Hepatic stellate cell (primary cell): ENCODE measurements at regions not wholly inside any gene's neighbourhood (a gene's known extent, or its start where the extent isn't known, plus 50 kb on each side); places are given as distances from the start of the nearest gene placed in this dataset.
"Not testable (repeated sequence)": the region's sequence is repeated elsewhere in the genome, so short reads cannot be mapped to it uniquely, and the experiment has no call there.

ENCODE experiments used
- DNase-seq: peaks from one replicate; pipeline ENCODE4 v3.0.0; 2011; ENCODE audit warnings: low spot score

DNA sequence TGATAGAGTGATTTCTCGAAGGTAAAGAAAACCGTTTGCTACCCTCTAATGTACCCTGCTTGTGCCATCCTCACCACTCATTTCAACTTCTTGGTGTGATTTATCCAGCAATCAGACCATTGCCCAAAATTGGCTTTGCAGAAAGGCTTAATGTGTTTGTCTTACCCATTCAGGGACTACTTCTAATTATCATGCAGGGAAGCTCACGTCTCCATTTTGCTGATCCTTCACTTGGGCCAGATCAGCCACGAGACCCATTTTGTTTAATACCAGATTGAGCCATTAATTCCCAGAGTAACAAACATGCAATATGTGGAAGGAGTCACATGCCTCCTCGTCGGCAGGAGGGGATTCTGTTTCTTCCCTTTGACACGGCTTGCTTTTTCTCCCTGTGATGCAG, 51.1 kb upstream of the CRY1 start:
- DNase-seq: no peak

DNA sequence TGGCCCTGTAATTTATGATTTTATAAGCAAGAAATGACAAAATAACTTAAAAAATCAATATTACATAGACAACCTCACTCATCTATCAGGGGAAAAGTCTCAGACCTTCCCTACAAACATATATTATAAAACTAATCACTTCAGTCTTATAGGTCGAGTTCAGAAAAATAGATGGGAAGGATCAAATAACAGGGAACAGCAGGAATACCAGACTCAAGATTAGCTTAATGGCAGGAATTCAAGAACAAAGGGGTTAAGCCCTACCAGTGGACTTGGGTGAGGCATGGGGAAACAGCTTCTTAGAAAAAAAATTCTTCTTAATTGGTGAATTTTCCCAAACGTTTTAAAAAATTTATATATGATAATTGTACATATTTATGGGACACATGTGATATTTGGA, 51.6 kb upstream of the CRY1 start:
- no peak for DNase-seq

DNA sequence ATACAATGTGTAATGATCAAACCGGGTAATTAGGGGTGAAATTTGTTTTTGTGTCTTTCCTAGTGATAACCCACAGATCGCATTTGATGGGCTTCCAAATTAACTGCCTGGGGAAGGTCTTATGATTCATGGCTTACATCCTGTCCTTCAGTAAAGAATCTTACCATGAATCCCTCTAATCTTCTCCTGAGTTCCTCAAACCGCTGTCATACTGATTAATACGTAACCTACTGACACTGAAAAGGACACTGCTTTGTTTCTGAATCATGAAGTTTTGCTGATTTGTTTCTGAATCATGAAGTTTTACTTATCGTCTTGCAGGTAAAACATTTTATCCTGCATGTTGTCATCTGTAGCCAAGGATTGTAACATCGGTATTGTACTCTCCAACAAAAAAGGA, 52.0 kb upstream of the CRY1 start:
- DNase-seq: no peak

DNA sequence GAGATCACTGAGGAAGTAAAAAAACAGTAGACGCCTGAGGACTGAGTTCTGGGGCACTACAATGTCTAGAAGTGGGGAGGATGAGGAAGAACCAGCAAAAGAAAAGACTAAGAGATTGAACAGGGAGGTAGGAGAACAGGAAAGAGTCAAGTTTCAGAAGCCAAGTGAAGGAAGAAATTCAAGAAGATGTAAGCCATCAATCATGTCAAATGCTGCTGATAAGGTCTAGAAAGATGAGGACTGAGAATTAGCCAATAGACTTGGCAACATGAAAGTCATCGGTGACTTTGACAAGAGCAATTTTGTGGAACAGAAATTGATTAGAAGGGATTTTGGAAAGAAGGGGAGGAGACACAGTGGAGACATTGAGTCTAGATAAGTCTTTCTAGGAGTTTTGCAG, 54.8 kb upstream of the CRY1 start:
- DNase-seq: no peak

DNA sequence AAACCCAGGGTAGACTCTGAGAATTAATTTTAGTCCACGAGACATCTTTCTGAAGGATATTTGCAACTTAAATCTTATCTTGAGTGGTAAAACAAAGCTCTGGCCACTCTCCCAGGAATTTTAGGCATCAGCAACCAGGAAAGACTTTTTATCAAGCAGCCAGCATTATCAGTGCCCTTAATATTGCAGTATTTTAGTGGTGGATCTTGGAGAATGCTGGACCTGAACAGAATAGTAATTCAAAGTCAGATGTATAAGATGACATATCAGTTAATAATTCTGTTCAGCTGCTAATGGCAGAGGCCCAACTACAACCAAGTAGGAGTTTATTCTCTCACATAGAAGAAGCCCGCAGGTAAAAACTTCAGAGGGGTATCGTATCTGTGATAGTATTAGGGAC, 59.0 kb upstream of the CRY1 start:
- DNase-seq: no peak

DNA sequence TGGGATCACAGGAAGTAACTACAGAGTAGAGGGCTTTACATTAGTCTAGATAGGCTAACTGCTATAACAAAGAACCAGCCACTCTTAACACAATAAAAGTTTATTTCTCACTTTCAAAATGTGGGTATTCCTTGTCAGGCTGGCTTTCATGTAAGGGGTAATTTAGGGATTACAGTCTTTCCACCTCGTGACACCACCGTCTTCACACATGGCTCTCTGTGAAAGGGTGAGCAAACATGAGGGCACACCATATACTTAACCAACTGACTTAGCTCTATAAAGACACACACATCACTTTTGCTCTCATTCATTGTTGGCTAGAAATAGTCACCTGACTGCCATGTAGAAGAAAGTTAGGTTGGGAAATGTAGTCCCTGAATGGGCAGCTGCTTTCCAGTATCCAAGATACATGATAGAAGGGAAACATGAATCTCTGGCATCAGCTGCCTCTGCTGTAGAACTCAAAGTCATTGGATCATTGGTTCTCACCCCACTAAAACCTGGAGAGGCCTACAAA, 66.1 kb upstream of the CRY1 start:
- no peak for DNase-seq

DNA sequence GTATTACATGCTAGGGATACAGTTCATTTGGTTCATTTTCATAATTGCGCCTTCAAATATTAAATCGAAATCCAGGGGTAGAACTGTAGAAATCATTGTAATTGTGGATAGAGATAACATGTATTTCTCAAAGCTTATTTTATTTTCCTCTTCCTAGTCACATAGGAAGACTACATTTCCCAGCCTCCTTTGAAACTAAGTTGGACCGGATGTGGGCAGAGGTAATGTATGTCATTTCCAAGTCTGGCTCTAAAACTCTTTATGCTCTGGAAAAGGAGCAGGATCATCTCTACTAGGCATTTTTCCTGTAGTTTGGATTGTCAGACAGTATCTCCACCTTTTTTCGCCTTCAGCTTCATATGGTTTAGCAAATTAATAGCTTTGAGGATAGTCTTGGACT, 70.1 kb upstream of the CRY1 start:
- DNase-seq: no peak

DNA sequence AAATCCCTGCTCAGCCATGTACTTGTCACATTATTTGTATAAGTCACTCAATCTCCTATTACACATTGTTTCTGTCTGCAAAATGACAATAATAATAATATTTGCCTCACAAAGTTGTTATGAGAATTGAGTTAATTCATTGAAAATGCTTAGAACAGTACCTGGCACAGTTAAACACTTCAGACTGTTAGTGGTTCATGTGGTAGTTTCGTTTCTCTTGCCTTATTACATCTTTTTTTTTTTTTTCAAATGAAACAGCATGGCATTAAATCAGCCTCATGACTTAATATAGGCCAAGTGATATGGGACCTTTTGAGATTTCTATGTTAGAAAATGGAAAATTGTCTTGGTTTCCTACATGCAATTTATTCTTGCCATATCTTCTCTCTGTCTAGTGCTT, 71.0 kb upstream of the CRY1 start:
- DNase-seq: no peak

DNA sequence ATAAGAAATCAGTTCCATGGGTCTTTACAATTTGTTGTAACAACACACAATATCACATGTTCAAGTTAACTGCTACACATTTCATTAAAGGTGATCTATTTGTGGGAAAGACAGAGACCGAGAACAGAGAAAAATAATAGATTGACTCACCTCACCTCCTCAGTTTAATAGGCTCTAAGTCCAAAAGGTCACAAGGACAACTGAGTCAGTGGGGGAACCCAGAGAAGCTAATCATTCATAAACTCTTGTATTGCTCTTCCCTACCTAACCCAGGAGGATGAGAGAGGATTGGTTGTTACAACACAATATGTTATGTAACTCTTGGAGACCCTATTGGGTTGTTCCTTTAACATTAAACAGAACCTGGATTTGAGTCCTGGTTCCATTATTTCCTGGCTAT, 72.2 kb upstream of the CRY1 start:
- DNase-seq: no peak

DNA sequence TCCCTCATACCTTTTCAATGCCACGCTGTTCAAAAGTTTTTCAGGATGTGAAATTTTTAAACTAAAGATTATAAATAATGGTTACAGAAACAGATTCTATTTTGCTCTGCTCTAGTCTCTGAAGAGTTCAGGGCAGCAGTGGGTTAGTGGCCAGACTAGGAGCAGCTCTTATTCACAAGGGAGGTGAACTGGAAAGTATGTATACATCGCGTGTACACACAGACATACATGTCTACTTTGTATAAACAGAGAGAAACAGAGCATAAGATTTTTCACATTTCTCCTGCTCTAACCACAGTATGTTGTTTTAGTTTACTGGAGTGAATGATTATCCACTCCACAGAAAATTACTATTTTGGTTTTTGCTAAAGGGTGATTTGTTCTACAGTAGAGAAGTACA, 74.4 kb upstream of the CRY1 start:
- DNase-seq: no peak

DNA sequence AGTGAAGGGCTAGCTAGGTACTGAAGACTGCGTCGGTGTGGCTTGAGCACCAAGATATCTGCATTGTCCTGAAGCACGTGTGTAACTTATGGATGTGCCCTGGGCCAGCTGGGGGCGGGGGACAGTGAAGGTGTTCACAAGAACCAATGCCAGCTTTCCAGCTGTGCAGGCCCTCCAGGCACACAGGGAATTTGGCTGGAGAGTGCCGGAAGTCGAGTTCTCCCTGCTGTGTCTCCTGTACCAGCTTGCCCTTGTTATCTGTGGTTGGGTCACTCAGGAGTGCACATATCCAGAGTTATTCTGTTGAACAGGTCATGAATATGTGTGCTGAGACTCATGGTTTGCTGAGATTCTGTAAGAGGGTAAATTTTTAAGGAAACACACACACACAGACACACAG, 75.9 kb upstream of the CRY1 start:
- DNase-seq: no peak

DNA sequence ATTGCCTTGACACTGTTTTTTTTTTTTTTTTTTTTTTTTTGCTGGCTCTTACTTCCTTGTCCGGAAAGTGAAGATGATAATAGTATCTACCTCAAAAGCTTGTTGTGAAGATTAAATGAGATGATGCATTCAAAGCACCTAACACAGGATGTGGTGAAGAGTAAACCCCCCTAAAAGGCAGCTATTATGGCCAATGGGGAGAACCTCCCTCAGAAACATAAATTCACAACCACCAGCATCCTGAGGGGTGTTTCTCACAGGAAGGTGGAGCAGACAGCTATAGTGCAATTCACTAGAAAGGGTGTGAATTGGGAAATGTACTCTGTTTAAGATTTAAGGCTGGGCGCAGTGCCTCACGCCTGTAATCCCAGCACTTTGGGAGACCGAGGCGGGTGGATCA, 85.4 kb upstream of the CRY1 start:
- no peak for DNase-seq

DNA sequence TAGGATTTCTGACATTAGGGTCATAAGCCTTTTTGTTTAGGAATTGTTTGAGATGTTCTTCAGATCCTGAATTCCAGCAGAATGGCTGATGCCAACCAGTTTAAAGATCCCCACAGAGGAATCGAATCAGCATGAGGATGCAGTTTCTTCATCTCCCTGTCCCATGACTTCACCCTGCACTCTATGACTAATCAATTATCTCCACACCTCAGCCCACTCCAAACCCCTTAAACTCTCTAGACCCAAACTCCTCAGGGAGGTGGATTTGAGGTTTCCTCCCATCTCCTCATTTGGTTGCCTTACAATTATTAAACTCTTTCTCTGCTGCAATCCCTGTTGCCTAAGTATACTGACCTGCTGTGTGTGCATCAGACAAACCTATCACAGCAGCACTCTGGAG, 86.5 kb upstream of the CRY1 start:
- DNase-seq: no peak

DNA sequence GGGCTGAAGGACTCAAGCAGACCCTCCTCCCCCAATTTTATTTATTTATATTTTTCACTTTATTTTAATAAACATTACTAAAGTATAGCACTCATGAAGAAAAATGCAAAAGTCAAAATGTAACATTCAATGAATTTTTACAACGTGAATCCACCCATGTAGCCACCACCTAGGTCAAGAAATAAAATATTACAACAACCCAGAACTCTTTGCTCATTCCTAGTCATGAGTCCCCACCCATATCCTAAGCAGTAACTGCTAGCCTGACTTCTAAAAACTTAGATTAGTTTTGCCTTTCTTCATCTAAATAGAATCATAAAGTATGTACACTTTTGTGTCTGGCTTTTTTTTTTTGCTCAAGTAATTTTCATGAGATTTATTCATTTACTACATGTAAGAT, 86.9 kb upstream of the CRY1 start:
- no peak for DNase-seq

DNA sequence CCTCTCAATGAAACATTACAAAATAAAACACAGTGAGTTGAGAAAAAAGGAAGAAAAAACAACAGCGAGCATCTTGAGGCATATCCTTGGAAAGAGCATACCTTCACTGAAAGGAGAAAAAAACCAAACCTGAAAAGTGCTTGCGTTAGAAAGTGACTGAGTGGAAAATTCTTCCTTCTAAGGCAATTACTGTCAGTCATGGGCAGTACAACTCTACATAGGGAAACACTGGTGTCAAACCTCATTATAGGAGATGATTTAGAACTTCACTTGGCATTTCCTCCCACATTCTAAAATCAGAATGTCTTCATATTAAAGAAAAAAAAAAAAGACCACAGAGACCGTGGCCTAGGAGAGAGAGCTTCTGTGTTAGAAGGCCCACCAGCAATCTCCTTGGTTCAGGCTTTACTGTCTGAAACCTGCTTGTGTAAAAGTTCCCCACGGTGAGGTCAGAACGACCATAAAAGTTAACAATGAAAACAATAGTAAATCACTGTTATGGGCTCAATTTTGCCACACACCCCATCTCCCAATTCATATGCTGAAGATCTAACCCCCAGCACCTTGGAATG, 91.1 kb upstream of the CRY1 start:
- no peak for DNase-seq

DNA sequence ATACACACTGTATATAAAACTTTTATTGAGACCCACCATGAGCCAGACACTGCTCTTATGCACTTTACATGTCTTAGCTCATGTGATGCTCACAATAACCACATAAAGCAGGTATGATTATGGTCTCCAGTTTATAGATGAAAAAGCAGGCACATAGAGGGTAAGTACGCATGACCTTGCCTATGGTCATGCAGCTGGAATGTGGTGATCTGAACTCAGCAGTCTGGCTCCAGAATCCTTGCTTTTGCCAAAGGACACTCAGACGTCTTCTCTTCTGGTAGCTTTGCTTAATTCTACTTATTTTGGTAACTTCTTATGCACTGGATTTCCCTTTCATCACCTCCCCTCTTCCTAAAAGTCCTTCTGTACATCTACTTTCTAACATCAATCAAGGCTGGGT, 103.3 kb upstream of the CRY1 start:
- DNase-seq: no peak

DNA sequence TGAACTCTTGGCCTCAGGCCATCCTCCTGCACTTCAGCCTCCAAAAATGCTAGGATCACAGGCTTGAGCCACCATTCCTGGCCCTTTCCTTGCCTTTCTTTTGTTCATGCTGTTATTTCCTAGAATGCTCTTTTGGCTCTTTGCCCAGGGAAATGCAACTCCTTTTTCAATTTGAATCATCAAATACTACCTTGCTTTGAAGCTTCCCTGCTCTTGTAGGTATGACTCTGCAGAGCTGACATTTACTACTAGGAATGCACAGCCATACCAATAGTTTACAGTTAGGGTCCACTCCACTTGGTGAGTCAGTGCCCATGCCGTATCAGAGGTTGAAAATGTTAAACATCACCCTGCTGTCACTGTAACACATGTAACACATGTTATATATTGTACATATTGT, 107.0 kb upstream of the CRY1 start:
- no peak for DNase-seq

DNA sequence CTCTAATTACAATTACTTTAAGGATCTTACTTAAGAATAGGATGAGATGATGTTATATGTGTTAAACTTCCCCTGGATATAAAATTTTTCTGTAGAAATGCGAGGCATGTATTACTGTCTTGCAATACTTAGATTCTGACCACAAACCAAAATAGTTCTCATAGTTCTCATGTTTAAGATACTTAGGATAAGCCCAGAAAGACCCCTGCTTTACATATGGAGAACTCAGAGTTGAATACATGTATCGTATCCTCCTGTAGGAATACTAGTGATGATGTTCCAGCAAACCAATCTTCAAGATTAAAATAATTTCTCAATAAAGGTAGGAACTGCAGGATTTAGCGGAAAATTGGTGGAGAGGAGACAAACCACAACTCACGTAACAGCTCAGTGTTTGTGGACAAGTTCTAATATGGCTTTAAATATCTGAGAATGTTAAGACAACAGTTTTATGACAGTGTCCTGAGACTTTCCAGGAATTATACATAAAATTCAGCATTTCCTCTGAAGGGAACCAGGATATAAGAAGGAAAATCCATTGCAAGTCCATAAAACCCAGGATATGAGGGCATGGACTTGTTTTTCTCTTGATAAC, 114.7 kb upstream of the CRY1 start:
- no peak for DNase-seq

DNA sequence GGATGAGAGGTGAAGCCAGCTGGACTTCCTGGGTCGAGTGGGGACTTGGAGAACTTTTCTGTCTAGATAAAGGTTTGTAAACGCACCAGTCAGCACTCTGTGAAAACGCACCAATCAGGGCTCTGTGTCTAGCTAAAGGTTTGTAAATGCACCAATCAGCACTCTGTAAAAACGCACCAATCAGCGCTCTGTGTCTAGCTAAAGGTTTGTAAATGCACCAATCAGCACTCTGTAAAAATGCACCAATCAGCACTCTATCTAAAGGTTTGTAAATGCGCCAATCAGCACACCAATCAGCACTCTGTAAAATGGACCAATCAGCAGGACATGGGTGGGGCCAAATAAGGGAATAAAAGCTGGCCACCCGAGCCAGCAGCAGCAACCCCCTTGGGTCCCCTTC, 116.4 kb upstream of the CRY1 start:
- not testable (repeated sequence) for DNase-seq

DNA sequence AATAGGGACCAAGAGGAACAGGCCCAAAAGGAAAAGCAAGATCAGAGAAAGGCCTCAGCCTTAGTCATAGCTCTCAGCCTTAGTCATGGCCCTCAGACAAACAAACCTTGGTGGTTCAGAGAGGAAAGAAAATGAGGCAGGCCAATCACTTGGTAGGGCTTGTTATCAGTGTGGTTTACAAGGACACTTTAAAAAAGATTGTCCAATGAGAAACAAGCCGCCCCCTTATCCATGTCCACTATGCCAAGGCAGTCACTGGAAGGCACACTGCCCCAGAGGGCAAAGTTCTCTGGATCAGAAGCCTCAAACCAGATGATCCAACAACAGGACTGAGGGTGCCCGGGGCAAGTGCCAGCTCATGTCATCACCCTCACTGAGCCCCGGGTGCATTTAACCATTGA, 121.0 kb upstream of the CRY1 start:
- not testable (repeated sequence) for DNase-seq

DNA sequence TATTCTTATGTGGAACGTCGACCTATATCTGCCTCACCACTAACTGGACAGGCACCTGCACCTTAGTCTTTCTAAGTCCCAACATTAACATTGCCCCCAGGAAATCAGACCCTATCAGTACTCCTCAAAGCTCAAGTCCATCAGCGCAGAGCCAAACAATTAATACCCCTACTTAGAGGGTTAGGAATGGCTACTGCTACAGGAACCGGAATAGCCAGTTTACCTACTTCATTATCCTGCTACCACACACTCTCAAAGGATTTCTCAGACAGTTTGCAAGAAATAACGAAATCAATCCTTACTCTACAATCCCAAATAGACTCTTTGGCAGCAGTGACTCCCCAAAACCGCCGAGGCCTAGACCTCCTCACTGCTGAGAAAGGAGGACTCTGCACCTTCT, 123.1 kb upstream of the CRY1 start:
- not testable (repeated sequence) for DNase-seq

DNA sequence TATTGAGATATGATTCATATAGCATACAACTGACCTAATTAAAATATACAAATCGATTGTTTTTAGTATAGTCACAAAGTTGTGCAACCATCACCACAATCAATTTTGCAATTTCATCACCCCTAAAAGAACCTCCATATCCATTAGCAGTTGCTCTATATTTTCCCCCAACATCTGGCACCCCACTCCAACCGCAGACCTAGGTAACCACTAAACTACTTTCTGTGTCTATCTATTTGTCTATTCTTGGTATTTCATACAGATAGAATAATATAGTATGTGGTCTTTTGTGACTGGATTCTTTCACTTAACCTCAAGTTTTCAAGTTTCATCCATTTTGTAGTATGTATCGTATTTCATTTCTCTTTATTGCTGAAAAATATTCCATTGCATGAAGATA, 126.0 kb upstream of the CRY1 start:
- DNase-seq: no peak

DNA sequence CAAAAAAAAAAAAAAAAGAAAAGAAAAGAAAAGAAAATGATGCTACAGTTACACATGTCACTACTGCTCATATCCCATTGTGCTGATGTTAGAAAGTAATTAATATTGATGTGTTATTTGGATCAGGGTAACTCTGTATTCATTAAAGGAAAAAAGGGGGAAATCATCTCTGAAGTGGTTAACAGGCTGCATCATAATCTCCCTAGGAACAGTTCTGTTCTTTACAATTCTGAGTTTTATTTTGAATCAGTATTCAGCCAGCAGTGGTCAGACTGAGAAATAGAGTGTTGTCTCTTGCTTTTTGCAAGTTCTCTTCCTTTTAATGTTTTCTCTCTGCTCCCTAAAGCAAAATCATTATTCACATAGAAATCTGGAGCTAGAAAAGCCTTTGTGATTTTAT, 128.6 kb upstream of the CRY1 start:
- no peak for DNase-seq

DNA sequence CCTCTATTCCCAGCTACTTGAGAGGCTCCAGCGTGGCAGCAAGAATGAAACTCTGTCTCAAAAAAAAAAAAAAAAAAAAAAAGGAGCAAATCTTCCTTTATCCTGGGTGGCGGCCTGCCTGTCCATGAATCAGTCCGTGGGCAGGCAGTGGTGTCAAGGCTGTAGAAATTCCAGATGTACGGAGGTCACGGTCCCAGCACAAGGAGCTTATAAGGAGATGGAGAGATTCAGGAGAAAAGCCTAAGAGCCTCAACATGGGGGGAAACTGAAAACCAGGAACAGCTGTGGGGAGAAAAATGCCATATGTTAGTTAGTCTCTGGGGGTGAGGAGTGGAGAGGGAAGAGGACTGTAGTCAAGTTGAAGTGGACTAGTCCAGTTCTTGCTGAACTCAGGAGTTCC, 130.5 kb upstream of the CRY1 start:
- DNase-seq: no peak

DNA sequence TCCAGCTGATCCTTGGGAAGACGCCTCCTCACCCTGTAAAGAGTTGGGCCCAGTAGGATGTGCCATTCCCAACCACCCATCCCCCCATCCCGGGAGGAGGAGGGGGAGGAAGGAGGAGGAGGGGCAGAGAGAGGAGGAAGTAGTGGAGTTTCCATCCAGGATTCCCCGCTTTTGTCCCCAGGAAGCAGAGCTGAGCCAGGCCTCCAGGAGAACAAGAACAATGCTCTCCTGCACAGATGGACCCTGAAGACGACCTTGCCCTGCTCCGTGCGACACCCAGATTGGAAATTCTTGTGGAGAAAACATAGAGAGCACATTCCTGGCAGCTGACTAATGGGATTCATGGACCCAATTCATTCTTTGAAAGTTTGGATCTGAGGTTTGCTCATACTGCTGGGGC, 132.3 kb upstream of the CRY1 start:
- no peak for DNase-seq
